PC-3 (cell line): ENCODE measurements at regions not wholly inside any gene's neighbourhood (a gene's known extent, or its start where the extent isn't known, plus 50 kb on each side); places are given as distances from the start of the nearest gene placed in this dataset.
"Not testable (repeated sequence)": the region's sequence is repeated elsewhere in the genome, so short reads cannot be mapped to it uniquely, and the experiment has no call there.

ENCODE experiments used
- ATAC-seq: fragments of 200-7000 bp; cut with Tn5 transposase; 2 replicates; pipeline ENCODE4 v1.9.1; 2020; ENCODE audit warnings: mild to moderate bottlenecking, moderate library complexity
- BruUV-seq: library from RNA; stranded (reverse); fragments of 400-500 nt; replicated peaks from 2 replicates; lab custom pipeline; 2021; lab: Mats Ljungman, UMichigan
- CTCF ChIA-PET: fragments of 300-600 bp; sonication (Branson Sonifier 250); formaldehyde crosslinking; loops from one replicate; lab custom pipeline; 2022; ENCODE audit warnings: antibody characterized with exemption; lab: Charles Lee
- POLR2A ChIA-PET: fragments of 300-600 bp; sonication (Branson Sonifier 250); formaldehyde crosslinking; loops from one replicate; lab custom pipeline; 2022; ENCODE audit warnings: antibody characterized with exemption; ENCODE audit not compliant: unreplicated experiment; lab: Charles Lee
- DNase-seq: peaks from one replicate; pipeline ENCODE4 v3.0.0-alpha.2; 2015
- H2AFZ ChIP-seq: fragments of 300-600 bp; sonication (generic); 2 replicates; pipeline ENCODE4 v1.6.0; 2016; ENCODE audit warnings: antibody characterized with exemption, low read length
- H3F3A ChIP-seq: fragments of 300-600 bp; sonication (generic); one replicate; pipeline ENCODE4 v1.6.0; 2017; ENCODE audit warnings: antibody characterized with exemption, low read length, control low read depth, mild to moderate bottlenecking; ENCODE audit not compliant: unreplicated experiment
- H3K27ac ChIP-seq: fragments of 300-600 bp; sonication (generic); 2 replicates; pipeline ENCODE4 v1.5.1; 2016; ENCODE audit warnings: mild to moderate bottlenecking, low read length
- H3K27me3 ChIP-seq: fragments of 300-600 bp; sonication (generic); 2 replicates; pipeline ENCODE4 v1.6.1; 2016; ENCODE audit warnings: low read length, mixed read lengths
- H3K36me3 ChIP-seq: fragments of 300-600 bp; sonication (generic); 2 replicates; pipeline ENCODE4 v1.6.1; 2016; ENCODE audit warnings: low read depth, mixed run types, low read length, mixed read lengths
- H3K4me1 ChIP-seq: fragments of 300-600 bp; sonication (generic); 2 replicates; pipeline ENCODE4 v1.5.1; 2016; ENCODE audit warnings: low read length; ENCODE audit not compliant: insufficient read depth
- H3K4me2 ChIP-seq: fragments of 300-600 bp; sonication (generic); 2 replicates; pipeline ENCODE4 v1.6.0; 2016; ENCODE audit warnings: low read length
- H3K4me3 ChIP-seq: fragments of 300-600 bp; sonication (generic); 2 replicates; pipeline ENCODE4 v1.5.1; 2016; ENCODE audit warnings: mild to moderate bottlenecking, low read length, mixed read lengths
- H3K79me2 ChIP-seq: fragments of 300-600 bp; sonication (generic); 2 replicates; pipeline ENCODE4 v1.6.1; 2017; ENCODE audit warnings: low read length, mixed read lengths
- H3K9ac ChIP-seq: fragments of 300-600 bp; sonication (generic); 2 replicates; pipeline ENCODE4 v1.6.0; 2016; ENCODE audit warnings: mild to moderate bottlenecking, low read length
- H3K9me2 ChIP-seq: fragments of 300-600 bp; sonication (generic); replicated peaks from 2 replicates; pipeline ENCODE4 v1.6.1; 2016; ENCODE audit warnings: mixed run types, low read length, mixed read lengths
- H3K9me3 ChIP-seq: fragments of 300-600 bp; sonication (generic); 2 replicates; pipeline ENCODE4 v1.6.1; 2016; ENCODE audit warnings: low read length, mixed read lengths
- H4K20me1 ChIP-seq: fragments of 300-600 bp; sonication (generic); 2 replicates; pipeline ENCODE4 v1.6.1; 2016; ENCODE audit warnings: low read length, mixed read lengths
- CTCF ChIP-seq: fragments of 300-600 bp; sonication (generic); conservative IDR thresholded peaks from 2 replicates; pipeline ENCODE4 v1.5.1; 2017; ENCODE audit warnings: antibody characterized with exemption, low read depth, mild to moderate bottlenecking, low read length
- EZH2 ChIP-seq: fragments of 300-600 bp; sonication (generic); IDR thresholded peaks from one replicate; pipeline ENCODE4 v1.6.1; 2017; ENCODE audit warnings: antibody characterized with exemption, mild to moderate bottlenecking, low read length; ENCODE audit not compliant: unreplicated experiment
- EZH2phosphoT487 ChIP-seq: fragments of 300-600 bp; sonication (generic); IDR thresholded peaks from 2 replicates; pipeline ENCODE4 v1.6.1; 2018; ENCODE audit warnings: mild to moderate bottlenecking, antibody characterized with exemption, low read length, borderline replicate concordance
- intact Hi-C: fragments of 100-400 bp; cut with micrococcal nuclease; formaldehyde crosslinking; loops from 2 replicates; pipeline ENCODE4 v1.9.0; 2023

GRCh38 chr7:29657288-29657687, 93.7 kb downstream of the PRR15 start:
- BruUV-seq, result no TSS peak
- ATAC-seq (no peak), DNase-seq (no peak)
- no peaks in the 10 kb centered on the region for H3K79me2 ChIP-seq
- no peak overlapping the region for H3K9ac ChIP-seq
- H3F3A ChIP-seq, result no peaks in the 10 kb centered on the region
- no peaks in the 10 kb centered on the region for H3K27me3 ChIP-seq
- H3K9me3 ChIP-seq, result no peaks in the 10 kb centered on the region
- ChIA-PET POLR2A (no interaction called here), CTCF (no interaction called here)
- TF ChIP-seq EZH2 (no peak), CTCF (no peak), EZH2phosphoT487 (no peak)
- no peak overlapping the region for H3K4me2 ChIP-seq
- no peak overlapping the region for H2AFZ ChIP-seq
- no peaks in the 10 kb centered on the region for H3K9me2 ChIP-seq
- intact Hi-C loops, result no loop called here
- no peak overlapping the region for H3K27ac ChIP-seq
- H4K20me1 ChIP-seq, result no peaks in the 10 kb centered on the region
- no peaks in the 10 kb centered on the region for H3K36me3 ChIP-seq
- H3K4me3 ChIP-seq, result no peak overlapping the region
- H3K4me1 ChIP-seq, result no peaks in the 10 kb centered on the region

GRCh38 chr7:29657856-29658255, 94.2 kb downstream of the PRR15 start:
- no TSS peak for BruUV-seq
- ATAC-seq (no peak), DNase-seq (no peak)
- TF ChIP-seq CTCF (no peak), EZH2phosphoT487 (no peak)
- H3K36me3 ChIP-seq, result no peaks in the 10 kb centered on the region
- CTCF ChIA-PET, result no interaction called here
- H3K4me1 ChIP-seq, result peaks cover under 1% of the 10 kb centered on the region; the same call in 1 of the 2 replicates
- H3K4me2 ChIP-seq, result no peak overlapping the region
- H3K9me3 ChIP-seq, result no peaks in the 10 kb centered on the region
- no peaks in the 10 kb centered on the region for H3K9me2 ChIP-seq
- no peak overlapping the region for H3K4me3 ChIP-seq
- H3K9ac ChIP-seq, result no peak overlapping the region
- no peak overlapping the region for H3K27ac ChIP-seq
- no peaks in the 10 kb centered on the region for H3K27me3 ChIP-seq
- H2AFZ ChIP-seq, result no peak overlapping the region
- H3F3A ChIP-seq, result no peaks in the 10 kb centered on the region
- no peaks in the 10 kb centered on the region for H4K20me1 ChIP-seq
- POLR2A ChIA-PET, result no interaction called here
- intact Hi-C loops, result no loop called here
- no peaks in the 10 kb centered on the region for H3K79me2 ChIP-seq

- DNase-seq, H3F3A ChIP-seq, H4K20me1 ChIP-seq, CTCF ChIA-PET, intact Hi-C loops, H3K4me2 ChIP-seq, H2AFZ ChIP-seq, H3K9ac ChIP-seq, H3K27ac ChIP-seq, H3K79me2 ChIP-seq, BruUV-seq, H3K9me3 ChIP-seq, H3K36me3 ChIP-seq, H3K9me2 ChIP-seq, H3K27me3 ChIP-seq, H3K4me3 ChIP-seq, H3K4me1 ChIP-seq, POLR2A ChIA-PET, ATAC-seq: not testable (repeated sequence)
Measured at GRCh38 chr7:29659213-29659612, 95.6 kb downstream of the PRR15 start.

- POLR2A ChIA-PET, H3K27ac ChIP-seq, H3F3A ChIP-seq, H3K4me3 ChIP-seq, H3K4me2 ChIP-seq, CTCF ChIA-PET, H3K79me2 ChIP-seq, H2AFZ ChIP-seq, intact Hi-C loops, H3K9me3 ChIP-seq, H3K27me3 ChIP-seq, H3K9me2 ChIP-seq, H3K9ac ChIP-seq, H4K20me1 ChIP-seq, H3K36me3 ChIP-seq, BruUV-seq, H3K4me1 ChIP-seq: not testable (repeated sequence)
- ATAC-seq, result peak; percentile 71
- peak; percentile 39 for DNase-seq
Measured at GRCh38 chr7:29662899-29663298, 99.3 kb downstream of the PRR15 start.

- H3K27ac ChIP-seq, CTCF ChIA-PET, intact Hi-C loops, H3K9me2 ChIP-seq, H3K4me2 ChIP-seq, ATAC-seq, BruUV-seq, H3F3A ChIP-seq, H3K27me3 ChIP-seq, H4K20me1 ChIP-seq, POLR2A ChIA-PET, H3K4me1 ChIP-seq, H3K9ac ChIP-seq, H3K36me3 ChIP-seq, H2AFZ ChIP-seq, H3K9me3 ChIP-seq, DNase-seq, H3K4me3 ChIP-seq, H3K79me2 ChIP-seq: not testable (repeated sequence)
Measured at GRCh38 chr7:29664999-29665398, 101.4 kb downstream of the PRR15 start.
